ENCODE measurements at regions not wholly inside any gene's neighbourhood (a gene's known extent, or its start where the extent isn't known, plus 50 kb on each side); places are given as distances from the start of the nearest gene placed in this dataset.

GRCh38 chr9:135007601-135008000 is 79.9 kb upstream of the OLFM1 start:
- DNase-seq (ENCODE audit: low read depth in 4 of 4, low spot score in 3 of 4): no peak

- DNase-seq (ENCODE audit: low read depth in 4 of 4, low spot score in 3 of 4): no peak
Observed at GRCh38 chr9:135008416-135008815, 79.1 kb upstream of the OLFM1 start.

- DNase-seq (ENCODE audit: low read depth in 4 of 4, low spot score in 3 of 4): no peak
Observed at GRCh38 chr9:135009051-135009560, 78.4 kb upstream of the OLFM1 start.

GRCh38 chr9:135009794-135010585 is 77.5 kb upstream of the OLFM1 start:
- no peak for DNase-seq (ENCODE audit: low read depth in 4 of 4, low spot score in 3 of 4)

GRCh38 chr9:135010586-135010860 is 76.9 kb upstream of the OLFM1 start:
- no peak for DNase-seq (ENCODE audit: low read depth in 4 of 4, low spot score in 3 of 4)

GRCh38 chr9:135010921-135011320 is 76.5 kb upstream of the OLFM1 start:
- DNase-seq (ENCODE audit: low read depth in 4 of 4, low spot score in 3 of 4): no peak

GRCh38 chr9:135012166-135012565 is 75.3 kb upstream of the OLFM1 start:
- no peak for DNase-seq (ENCODE audit: low read depth in 4 of 4, low spot score in 3 of 4)

GRCh38 chr9:135014311-135015010 is 73.0 kb upstream of the OLFM1 start:
- DNase-seq (ENCODE audit: low read depth in 4 of 4, low spot score in 3 of 4): no peak

GRCh38 chr9:135015096-135015495 is 72.4 kb upstream of the OLFM1 start:
- no peak for DNase-seq (ENCODE audit: low read depth in 4 of 4, low spot score in 3 of 4)

- no peak for DNase-seq (ENCODE audit: low read depth in 4 of 4, low spot score in 3 of 4)
Observed at GRCh38 chr9:135015565-135015964, 71.9 kb upstream of the OLFM1 start.

GRCh38 chr9:135016037-135016640 is 71.3 kb upstream of the OLFM1 start:
- no peak for DNase-seq (ENCODE audit: low read depth in 4 of 4, low spot score in 3 of 4)

GRCh38 chr9:135016876-135017275 is 70.6 kb upstream of the OLFM1 start:
- DNase-seq (ENCODE audit: low read depth in 4 of 4, low spot score in 3 of 4): no peak

GRCh38 chr9:135017899-135018298 is 69.6 kb upstream of the OLFM1 start:
- no peak for DNase-seq (ENCODE audit: low read depth in 4 of 4, low spot score in 3 of 4)

GRCh38 chr9:135018306-135018915 is 69.1 kb upstream of the OLFM1 start:
- no peak for DNase-seq (ENCODE audit: low read depth in 4 of 4, low spot score in 3 of 4)

- no peak for DNase-seq (ENCODE audit: low read depth in 4 of 4, low spot score in 3 of 4)
Observed at GRCh38 chr9:135019224-135019623, 68.2 kb upstream of the OLFM1 start.

- no peak for DNase-seq (ENCODE audit: low read depth in 4 of 4, low spot score in 3 of 4)
Observed at GRCh38 chr9:135020481-135021392, 66.7 kb upstream of the OLFM1 start.

- no peak for DNase-seq (ENCODE audit: low read depth in 4 of 4, low spot score in 3 of 4)
Observed at GRCh38 chr9:135021393-135021789, 66.1 kb upstream of the OLFM1 start.

GRCh38 chr9:135022191-135022870 is 65.1 kb upstream of the OLFM1 start:
- DNase-seq (ENCODE audit: low read depth in 4 of 4, low spot score in 3 of 4): no peak

- DNase-seq (ENCODE audit: low read depth in 4 of 4, low spot score in 3 of 4): no peak
Observed at GRCh38 chr9:135023088-135023785, 64.2 kb upstream of the OLFM1 start.

Data from right renal pelvis (tissue), 4 donors.